GM23248 (cell line): ENCODE measurements at regions not wholly inside any gene's neighbourhood (a gene's known extent, or its start where the extent isn't known, plus 50 kb on each side); places are given as distances from the start of the nearest gene placed in this dataset.

ENCODE experiments used
- DNase-seq: peaks from one replicate; pipeline ENCODE4 v3.0.0-alpha.2; 2015
- H2AFZ ChIP-seq: fragments of 200-600 bp; sonication (generic); 2 replicates; pipeline ENCODE4 v1.6.1; 2016; ENCODE audit warnings: antibody characterized with exemption
- H3F3A ChIP-seq: fragments of 200-600 bp; sonication (generic); 2 replicates; pipeline ENCODE4 v1.6.1; 2016; ENCODE audit warnings: mild to moderate bottlenecking, antibody characterized with exemption, mixed run types; ENCODE audit not compliant: insufficient read depth
- H3K27ac ChIP-seq: fragments of 200-600 bp; sonication (generic); 2 replicates; pipeline ENCODE4 v1.5.1; 2016; ENCODE audit warnings: mild to moderate bottlenecking
- H3K27me3 ChIP-seq: fragments of 200-600 bp; sonication (generic); replicated peaks from 2 replicates; pipeline ENCODE4 v1.6.1; 2016; ENCODE audit warnings: mild to moderate bottlenecking; ENCODE audit not compliant: insufficient read depth
- H3K36me3 ChIP-seq: fragments of 200-600 bp; sonication (generic); 2 replicates; pipeline ENCODE4 v1.6.1; 2016; ENCODE audit warnings: low read depth, mild to moderate bottlenecking
- H3K4me1 ChIP-seq: fragments of 200-600 bp; sonication (generic); 2 replicates; pipeline ENCODE4 v1.6.1; 2016; ENCODE audit warnings: mild to moderate bottlenecking; ENCODE audit not compliant: insufficient read depth
- H3K4me2 ChIP-seq: fragments of 200-600 bp; sonication (generic); one replicate; pipeline ENCODE4 v1.6.1; 2016; ENCODE audit warnings: mild to moderate bottlenecking; ENCODE audit not compliant: unreplicated experiment
- H3K4me3 ChIP-seq: fragments of 200-600 bp; sonication (generic); 2 replicates; pipeline ENCODE4 v1.5.1; 2016; ENCODE audit warnings: mild to moderate bottlenecking
- H3K79me2 ChIP-seq: fragments of 200-600 bp; sonication (generic); 2 replicates; pipeline ENCODE4 v1.6.1; 2016; ENCODE audit warnings: mild to moderate bottlenecking; ENCODE audit not compliant: insufficient read depth
- H3K9ac ChIP-seq: fragments of 200-600 bp; sonication (generic); 2 replicates; pipeline ENCODE4 v1.6.1; 2016; ENCODE audit warnings: mild to moderate bottlenecking
- H3K9me2 ChIP-seq: fragments of 200-600 bp; sonication (generic); 2 replicates; pipeline ENCODE4 v1.6.1; 2016; ENCODE audit warnings: mixed run types, mild to moderate bottlenecking, moderate library complexity; ENCODE audit not compliant: insufficient read depth
- H3K9me3 ChIP-seq: fragments of 200-600 bp; sonication (generic); one replicate; pipeline ENCODE4 v1.6.1; 2017; ENCODE audit warnings: low read depth
- H4K20me1 ChIP-seq: fragments of 200-600 bp; sonication (generic); 2 replicates; pipeline ENCODE4 v1.6.0; 2016; ENCODE audit not compliant: insufficient read depth
- EZH2 ChIP-seq: fragments of 200-600 bp; sonication (generic); IDR thresholded peaks from 2 replicates; pipeline ENCODE4 v1.6.1; 2018; ENCODE audit warnings: antibody characterized with exemption, mild to moderate bottlenecking; ENCODE audit not compliant: insufficient read depth, poor library complexity, severe bottlenecking
- EZH2phosphoT487 ChIP-seq: fragments of 200-600 bp; sonication (generic); IDR thresholded peaks from 2 replicates; pipeline ENCODE4 v1.6.1; 2018; ENCODE audit warnings: antibody characterized with exemption, moderate library complexity, mild to moderate bottlenecking, low read depth; ENCODE audit not compliant: insufficient read depth
- WGBS, 2 experiments: methylation state at CpG; one replicate each; pipeline ENCODE4 v1.1.6; 2015 to 2017; ENCODE audit warnings: low lambda C conversion rate in 2 of 2, low coverage in 1 of 2; ENCODE audit errors: missing lambda C conversion rate in 2 of 2; 5-methylcytosine and 5-hydroxymethylcytosine counted together
- in situ Hi-C: fragments of 300-500 bp; cut with MboI; formaldehyde crosslinking; loops from 2 replicates; pipeline ENCODE4 v1.15.0; 2020

DNA sequence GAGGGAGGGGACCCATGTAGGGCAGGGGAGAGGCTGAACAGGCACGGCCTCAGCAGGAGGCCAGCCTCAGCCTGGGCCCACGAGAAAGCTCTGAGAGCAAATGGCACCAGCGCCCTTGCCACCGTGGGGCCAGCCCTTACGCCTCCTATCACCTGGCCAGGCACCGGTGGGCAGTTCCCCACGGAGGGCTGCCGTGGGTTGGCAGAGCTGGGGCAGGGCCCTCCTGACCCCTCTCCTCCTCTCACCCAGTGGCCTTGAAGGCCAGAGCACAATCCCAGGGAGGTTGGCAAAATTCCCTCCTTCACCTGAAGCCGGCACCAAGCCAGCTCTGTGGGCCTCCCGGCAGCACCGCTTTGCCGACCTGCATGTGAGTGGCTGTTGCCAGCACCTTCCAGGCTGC lies 53.1 kb upstream of the ENPP7 start:
- no peak overlapping the region for H3K4me2 ChIP-seq
- H3K9me2 ChIP-seq, result no peaks in the 10 kb centered on the region
- H2AFZ ChIP-seq, result no peak overlapping the region
- H3K4me1 ChIP-seq, result no peaks in the 10 kb centered on the region
- no peaks in the 10 kb centered on the region; the same call in 1 of the 2 replicates for H3K27me3 ChIP-seq
- no peak for TF ChIP-seq EZH2
- TF ChIP-seq EZH2phosphoT487, result no peak
- H3K36me3 ChIP-seq, result no peaks in the 10 kb centered on the region
- in situ Hi-C loops, result no loop called here
- no peak overlapping the region for H3K27ac ChIP-seq
- H3K9me3 ChIP-seq, result no peaks in the 10 kb centered on the region
- H4K20me1 ChIP-seq, result no peaks in the 10 kb centered on the region
- WGBS, 2 experiments, result 51 to 56% methylated on average over 9 to 12 of the region's 12 CpGs
- no peak for DNase-seq
- no peaks in the 10 kb centered on the region for H3F3A ChIP-seq
- no peaks in the 10 kb centered on the region for H3K79me2 ChIP-seq
- H3K9ac ChIP-seq, result no peak overlapping the region
- H3K4me3 ChIP-seq, result no peak overlapping the region

DNA sequence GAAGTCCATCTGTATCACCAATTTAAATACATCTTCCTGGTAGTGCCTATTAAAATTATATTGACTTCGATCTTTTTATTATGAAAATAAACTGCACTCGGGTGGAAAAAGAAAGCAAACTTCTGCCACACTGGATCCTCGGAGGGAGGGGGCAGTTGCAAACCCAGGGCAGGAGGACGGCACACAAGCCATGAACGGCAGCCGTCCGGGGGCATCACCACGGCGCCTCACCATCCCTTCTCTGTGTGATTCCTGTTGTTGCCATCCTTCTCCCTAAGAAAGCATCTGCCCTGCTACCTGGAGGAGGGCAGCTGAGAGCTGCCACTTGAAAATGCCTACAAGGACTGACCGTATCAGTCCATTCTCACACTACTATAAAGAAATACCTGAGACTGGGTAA lies 53.9 kb upstream of the ENPP7 start:
- no peak for DNase-seq
- no peak overlapping the region for H3K27ac ChIP-seq
- H3K4me2 ChIP-seq, result no peak overlapping the region
- no peaks in the 10 kb centered on the region for H3K36me3 ChIP-seq
- WGBS, 2 experiments, result 51 to 57% methylated on average over 10 of the region's 10 CpGs
- H3K79me2 ChIP-seq, result no peaks in the 10 kb centered on the region
- no peak overlapping the region for H3K9ac ChIP-seq
- no peak overlapping the region for H2AFZ ChIP-seq
- no peaks in the 10 kb centered on the region for H4K20me1 ChIP-seq
- H3K4me1 ChIP-seq, result no peaks in the 10 kb centered on the region
- H3F3A ChIP-seq, result no peaks in the 10 kb centered on the region
- H3K27me3 ChIP-seq, result no peaks in the 10 kb centered on the region; the same call in 1 of the 2 replicates
- in situ Hi-C loops, result no loop called here
- no peaks in the 10 kb centered on the region for H3K9me2 ChIP-seq
- H3K4me3 ChIP-seq, result no peak overlapping the region
- TF ChIP-seq EZH2phosphoT487, result no peak
- no peak for TF ChIP-seq EZH2
- H3K9me3 ChIP-seq, result no peaks in the 10 kb centered on the region

DNA sequence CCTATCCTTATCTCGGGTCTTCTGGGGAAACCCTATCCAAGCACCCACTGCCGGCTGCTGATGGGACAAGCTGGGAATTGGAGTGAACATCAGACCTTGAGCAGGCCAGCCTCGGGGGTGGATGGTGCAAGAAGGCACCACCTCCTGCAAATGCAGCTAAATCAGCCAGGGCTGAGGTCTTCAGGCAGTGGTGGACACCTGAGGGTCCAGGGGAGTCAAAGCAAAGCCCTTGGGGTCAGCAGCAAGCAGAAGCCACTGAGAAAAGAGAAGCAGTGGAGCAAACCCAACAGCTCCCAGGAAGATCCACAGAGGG lies 55.4 kb upstream of the ENPP7 start:
- in situ Hi-C loops, result no loop called here
- Histone ChIP-seq H3K4me1 (no peaks in the 10 kb centered on the region), H3K36me3 (no peaks in the 10 kb centered on the region), H3K27me3 (no peaks in the 10 kb centered on the region; the same call in 1 of the 2 replicates), H3K9me2 (no peaks in the 10 kb centered on the region), H2AFZ (no peak overlapping the region), H4K20me1 (no peaks in the 10 kb centered on the region), H3K79me2 (no peaks in the 10 kb centered on the region), H3K4me2 (no peak overlapping the region), H3K9ac (no peak overlapping the region), H3F3A (no peaks in the 10 kb centered on the region), H3K27ac (no peak overlapping the region), H3K9me3 (no peaks in the 10 kb centered on the region), H3K4me3 (no peak overlapping the region)
- TF ChIP-seq EZH2 (no peak), EZH2phosphoT487 (no peak)
- no peak for DNase-seq
- WGBS, 2 experiments, result 19 to 31% methylated on average over 3 of the region's 3 CpGs

DNA sequence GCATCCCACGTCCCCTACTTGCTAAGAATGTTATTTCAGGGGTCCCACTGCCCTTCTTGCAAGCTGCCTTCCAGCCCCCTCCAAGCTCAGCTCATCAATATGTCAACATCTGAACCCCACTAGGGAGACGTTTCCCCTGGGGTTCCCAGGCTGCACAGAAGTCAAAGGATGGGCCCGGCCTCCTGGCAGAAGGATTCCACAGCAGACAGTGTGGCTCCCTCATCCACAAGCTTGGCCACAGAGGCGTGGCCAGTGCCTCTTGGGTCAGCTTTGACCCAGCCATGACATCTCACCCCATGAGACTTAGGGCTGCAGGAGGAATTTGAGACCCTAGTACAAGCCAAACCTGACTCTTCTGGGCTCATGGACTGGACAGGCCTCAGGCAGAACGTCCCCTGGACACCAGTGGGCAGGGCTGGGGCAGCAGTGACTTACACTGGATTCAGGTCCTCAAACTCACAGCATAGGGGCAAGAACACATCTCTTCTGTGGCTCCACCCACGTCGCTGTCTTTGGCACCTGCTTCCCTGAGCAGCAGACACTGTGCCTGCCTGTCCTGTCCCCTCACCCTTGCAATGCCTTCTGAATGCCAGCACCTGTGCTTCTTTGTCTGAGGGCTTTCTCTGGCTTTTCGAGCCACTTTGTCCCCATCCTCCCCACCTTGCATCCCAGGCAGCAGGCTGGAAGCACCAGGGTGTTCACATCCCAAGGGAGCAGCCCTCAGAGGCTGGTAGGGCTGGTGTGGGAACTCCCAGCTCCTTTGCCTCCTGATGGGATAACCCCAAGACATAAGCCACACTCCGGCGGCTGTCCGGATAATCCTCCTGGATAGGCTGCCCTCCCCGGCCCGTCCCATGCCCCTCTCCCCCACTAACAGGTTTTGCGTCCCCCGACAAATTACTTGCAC lies 56.0 kb upstream of the ENPP7 start:
- no peaks in the 10 kb centered on the region for H3K4me1 ChIP-seq
- TF ChIP-seq EZH2, result no peak
- TF ChIP-seq EZH2phosphoT487, result no peak
- H3K79me2 ChIP-seq, result no peaks in the 10 kb centered on the region
- H4K20me1 ChIP-seq, result no peaks in the 10 kb centered on the region
- WGBS, 2 experiments, result 42 to 47% methylated on average over 14 to 15 of the region's 15 CpGs
- H3K9me2 ChIP-seq, result no peaks in the 10 kb centered on the region
- DNase-seq, result no peak
- H3K4me2 ChIP-seq, result no peak overlapping the region
- no peak overlapping the region for H3K27ac ChIP-seq
- no peaks in the 10 kb centered on the region for H3F3A ChIP-seq
- no peaks in the 10 kb centered on the region; the same call in 1 of the 2 replicates for H3K27me3 ChIP-seq
- no peak overlapping the region for H2AFZ ChIP-seq
- H3K4me3 ChIP-seq, result no peak overlapping the region
- in situ Hi-C loops, result no loop called here
- H3K36me3 ChIP-seq, result no peaks in the 10 kb centered on the region
- H3K9me3 ChIP-seq, result no peaks in the 10 kb centered on the region
- no peak overlapping the region for H3K9ac ChIP-seq
